ENCODE measurements at regions not wholly inside any gene's neighbourhood (a gene's known extent, or its start where the extent isn't known, plus 50 kb on each side); places are given as distances from the start of the nearest gene placed in this dataset.

GRCh38 chr6:40904583-40905194, 134.3 kb downstream of the UNC5CL start:
- DNase-seq (ENCODE audit: low read depth), result no peak
- TF ChIP-seq CTCF (conservative IDR thresholded peaks at IDR 0.05; ENCODE audit: low read length), result no peak
- H3K4me3 ChIP-seq (ENCODE audit: low read length), result no peak overlapping the region

DNA sequence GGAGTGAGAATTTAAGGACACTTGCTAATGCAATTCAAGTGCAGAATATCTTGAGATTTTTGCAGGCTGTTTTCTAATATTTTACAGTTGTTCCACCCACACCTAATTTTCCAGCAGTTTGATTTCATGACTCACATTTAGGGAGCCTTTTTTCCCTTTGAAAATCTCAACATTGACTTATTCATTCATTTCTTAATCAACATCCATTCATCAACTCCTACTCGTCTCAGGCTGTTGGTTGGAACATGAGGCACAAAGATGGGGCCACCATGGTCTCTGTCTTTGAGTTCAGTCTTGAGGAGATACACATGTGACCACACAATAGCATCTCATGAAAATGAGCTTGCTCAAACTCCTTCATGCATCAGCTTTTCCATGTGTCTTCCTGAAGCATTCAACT, 135.6 kb downstream of the UNC5CL start:
- H3K4me3 ChIP-seq (ENCODE audit: low read length), result no peak overlapping the region
- TF ChIP-seq CTCF (conservative IDR thresholded peaks at IDR 0.05; ENCODE audit: low read length), result no peak
- DNase-seq (ENCODE audit: low read depth), result peak; percentile 37

GRCh38 chr6:40901322-40902055, 137.5 kb downstream of the UNC5CL start:
- no peak overlapping the region for H3K4me3 ChIP-seq (ENCODE audit: low read length)
- no peak for TF ChIP-seq CTCF (conservative IDR thresholded peaks at IDR 0.05; ENCODE audit: low read length)
- no peak for DNase-seq (ENCODE audit: low read depth)

DNA sequence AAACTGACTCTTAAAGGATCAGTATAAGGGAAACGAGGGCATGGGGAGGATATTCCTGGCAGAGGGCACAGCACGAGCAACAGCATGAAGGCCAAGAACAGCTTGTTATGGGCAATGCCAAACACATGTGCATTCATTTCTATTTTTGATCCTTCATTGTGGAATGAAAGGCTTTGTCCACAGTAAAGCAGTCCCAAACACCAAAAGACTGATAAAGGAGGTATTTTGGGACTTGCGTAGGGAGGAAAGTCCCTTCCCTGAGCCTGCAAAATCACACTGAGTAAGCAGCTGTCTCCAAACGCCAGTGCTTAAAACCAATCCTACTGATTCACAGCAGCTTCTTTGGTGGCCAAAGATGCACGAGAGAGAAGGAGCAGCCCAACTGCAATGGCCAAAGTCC, 138.2 kb downstream of the UNC5CL start:
- TF ChIP-seq CTCF (conservative IDR thresholded peaks at IDR 0.05; ENCODE audit: low read length), result no peak
- peak; percentile 17 for DNase-seq (ENCODE audit: low read depth)
- no peak overlapping the region for H3K4me3 ChIP-seq (ENCODE audit: low read length)

DNA sequence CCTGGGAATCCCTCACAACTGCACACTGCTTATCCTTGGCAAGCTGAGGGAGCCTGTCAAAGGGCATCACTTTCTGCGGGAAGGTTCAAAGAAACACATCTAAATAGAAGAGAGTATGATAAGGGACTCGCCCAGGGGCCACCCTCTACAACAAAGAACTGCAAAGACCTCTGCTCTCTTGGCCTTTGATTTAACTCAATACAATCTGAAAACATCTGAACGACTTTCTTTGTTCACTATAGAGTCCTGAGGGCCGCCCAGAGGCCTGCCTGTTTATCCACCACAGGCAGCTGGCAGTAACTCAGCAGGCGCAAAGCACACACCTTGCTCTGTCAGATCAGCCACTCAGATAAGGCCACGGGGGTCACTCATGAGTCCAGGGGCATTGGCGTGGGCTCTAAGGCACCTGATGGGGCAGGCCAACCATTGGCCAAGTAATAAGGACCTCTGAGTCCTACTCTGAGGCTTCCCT, 139.3 kb downstream of the UNC5CL start:
- TF ChIP-seq CTCF (conservative IDR thresholded peaks at IDR 0.05; ENCODE audit: low read length), result no peak
- no peak overlapping the region for H3K4me3 ChIP-seq (ENCODE audit: low read length)
- DNase-seq (ENCODE audit: low read depth), result no peak

- no peak for DNase-seq (ENCODE audit: low read depth)
- TF ChIP-seq CTCF (conservative IDR thresholded peaks at IDR 0.05; ENCODE audit: low read length), result no peak
These were observed 140.9 kb downstream of the UNC5CL start for GRCh38 chr6:40898073-40898472.

More at GRCh38 chr6:40898073-40898472, 140.9 kb downstream of the UNC5CL start:
- no peak overlapping the region for H3K4me3 ChIP-seq (ENCODE audit: low read length)
